Transverse colon (tissue), 4 donors: ENCODE measurements at regions not wholly inside any gene's neighbourhood (a gene's known extent, or its start where the extent isn't known, plus 50 kb on each side); places are given as distances from the start of the nearest gene placed in this dataset.

Source experiments
- CTCF ChIP-seq, 5 experiments: fragments of 200-600 bp in 3 of 5; fragments of 450-650 bp in 2 of 5; sonication (generic) in 3 of 5; IDR thresholded peaks; 1 replicate in 2 of 5; 2 replicates in 3 of 5; pipeline ENCODE4 v1.5.1; 2016 to 2017; ENCODE audit warnings: antibody characterized with exemption in 5 of 5, inconsistent platforms in 3 of 5, mild to moderate bottlenecking in 2 of 5, moderate library complexity in 1 of 5
- POLR2A ChIP-seq: fragments of 450-650 bp; IDR thresholded peaks from one replicate; pipeline ENCODE4 v1.6.1; 2016; ENCODE audit warnings: antibody characterized with exemption, mild to moderate bottlenecking, moderate library complexity
- POLR2AphosphoS5 ChIP-seq, 3 donors: sonication (generic); formaldehyde crosslinking; IDR thresholded peaks; one replicate each; pipeline ENCODE4 v1.6.1; 2016; ENCODE audit warnings: antibody characterized with exemption in 3 of 3

GRCh38 chr2:104164721-104165252 is 689.1 kb upstream of the POU3F3 start:
- TF ChIP-seq CTCF (IDR thresholded peaks at IDR 0.05) (no peak), POLR2A (no peak), POLR2AphosphoS5 (IDR thresholded peaks at IDR 0.05) (no peak)
